C4-2B (cell line): ENCODE measurements at regions not wholly inside any gene's neighbourhood (a gene's known extent, or its start where the extent isn't known, plus 50 kb on each side); places are given as distances from the start of the nearest gene placed in this dataset.

ENCODE experiments used
- CTCF ChIP-seq: fragments of 450-650 bp; conservative IDR thresholded peaks from 2 replicates; pipeline ENCODE4 v1.5.1; 2017; ENCODE audit warnings: mild to moderate bottlenecking
- ZFX ChIP-seq: fragments of 450-650 bp; IDR thresholded peaks from 2 replicates; pipeline ENCODE4 v1.6.1; 2017

- TF ChIP-seq CTCF: no peak
- no peak for TF ChIP-seq ZFX
Observed at GRCh38 chr5:89303033-89303480, 420.1 kb upstream of the MEF2C start.
